ENCODE measurements at regions not wholly inside any gene's neighbourhood (a gene's known extent, or its start where the extent isn't known, plus 50 kb on each side); places are given as distances from the start of the nearest gene placed in this dataset.
"Not testable (repeated sequence)": the region's sequence is repeated elsewhere in the genome, so short reads cannot be mapped to it uniquely, and the experiment has no call there.

- H3K4me1 ChIP-seq; DNase-seq; H3K36me3 ChIP-seq (ENCODE audit: insufficient read depth in 1 of 2, low read depth in 1 of 2); H3K4me3 ChIP-seq; H3K27me3 ChIP-seq (ENCODE audit: insufficient read depth in 3 of 3, low read length in 2 of 3); H3K27ac ChIP-seq; ATAC-seq; H3K9me3 ChIP-seq; intact Hi-C loops (cut with DNase I): not testable (repeated sequence)
- 25 to 35% (median 31%) methylated on average over 6 to 7 of the region's 8 CpGs for WGBS, 3 donors
These were observed 828.8 kb downstream of the TMEM121 start for GRCh38 chr14:106355007-106355791.

- H3K27me3 ChIP-seq (ENCODE audit: insufficient read depth in 3 of 3, low read length in 2 of 3); H3K9me3 ChIP-seq; intact Hi-C loops (cut with DNase I); ATAC-seq; H3K4me3 ChIP-seq; H3K4me1 ChIP-seq; DNase-seq; H3K27ac ChIP-seq; H3K36me3 ChIP-seq (ENCODE audit: insufficient read depth in 1 of 2, low read depth in 1 of 2): not testable (repeated sequence)
- 45 to 51% (median 46%) methylated on average over 6 of the region's 6 CpGs for WGBS, 3 donors
These were observed 829.7 kb downstream of the TMEM121 start for GRCh38 chr14:106355881-106356642.

- H3K9me3 ChIP-seq; intact Hi-C loops (cut with DNase I); ATAC-seq; H3K27ac ChIP-seq; DNase-seq; H3K4me1 ChIP-seq; H3K36me3 ChIP-seq (ENCODE audit: insufficient read depth in 1 of 2, low read depth in 1 of 2); H3K27me3 ChIP-seq (ENCODE audit: insufficient read depth in 3 of 3, low read length in 2 of 3); H3K4me3 ChIP-seq: not testable (repeated sequence)
- 16 to 48% (median 38%) methylated on average over 2 of the region's 2 CpGs for WGBS, 3 donors
These were observed 830.2 kb downstream of the TMEM121 start for GRCh38 chr14:106356643-106356930.

- WGBS, 3 donors: 45 to 61% (median 54%) methylated on average over 17 of the region's 17 CpGs
- DNase-seq; H3K27me3 ChIP-seq (ENCODE audit: insufficient read depth in 3 of 3, low read length in 2 of 3); intact Hi-C loops (cut with DNase I); H3K27ac ChIP-seq; H3K4me3 ChIP-seq; ATAC-seq; H3K4me1 ChIP-seq; H3K9me3 ChIP-seq; H3K36me3 ChIP-seq (ENCODE audit: insufficient read depth in 1 of 2, low read depth in 1 of 2): not testable (repeated sequence)
These were observed 832.9 kb downstream of the TMEM121 start for GRCh38 chr14:106359157-106359887.

- intact Hi-C loops (cut with DNase I); H3K27me3 ChIP-seq (ENCODE audit: insufficient read depth in 3 of 3, low read length in 2 of 3); H3K4me1 ChIP-seq; DNase-seq; H3K4me3 ChIP-seq; H3K36me3 ChIP-seq (ENCODE audit: insufficient read depth in 1 of 2, low read depth in 1 of 2); H3K9me3 ChIP-seq; H3K27ac ChIP-seq; ATAC-seq: not testable (repeated sequence)
- WGBS, 3 donors: 32 to 52% (median 37%) methylated on average over 2 of the region's 4 CpGs
These were observed 839.0 kb downstream of the TMEM121 start for GRCh38 chr14:106365371-106365770.

- H3K9me3 ChIP-seq; H3K27me3 ChIP-seq (ENCODE audit: insufficient read depth in 3 of 3, low read length in 2 of 3); ATAC-seq; H3K36me3 ChIP-seq (ENCODE audit: insufficient read depth in 1 of 2, low read depth in 1 of 2); H3K4me3 ChIP-seq; DNase-seq; H3K4me1 ChIP-seq; H3K27ac ChIP-seq; intact Hi-C loops (cut with DNase I): not testable (repeated sequence)
- WGBS, 3 donors: 37 to 58% (median 48%) methylated on average over 4 to 5 of the region's 5 CpGs
These were observed 839.5 kb downstream of the TMEM121 start for GRCh38 chr14:106365894-106366293.

- ATAC-seq; H3K27me3 ChIP-seq (ENCODE audit: insufficient read depth in 3 of 3, low read length in 2 of 3); H3K36me3 ChIP-seq (ENCODE audit: insufficient read depth in 1 of 2, low read depth in 1 of 2); H3K4me3 ChIP-seq; DNase-seq; H3K9me3 ChIP-seq; H3K27ac ChIP-seq; H3K4me1 ChIP-seq; intact Hi-C loops (cut with DNase I): not testable (repeated sequence)
- WGBS, 3 donors: 29 to 53% methylated on average over 1 of the region's 1 CpG; no CpG with 5 or more reads in 1 of the 3 donors
These were observed 840.6 kb downstream of the TMEM121 start for GRCh38 chr14:106366971-106367370.

GRCh38 chr14:106369456-106369855, 843.1 kb downstream of the TMEM121 start:
- H3K4me3 ChIP-seq; H3K9me3 ChIP-seq; intact Hi-C loops (cut with DNase I); H3K4me1 ChIP-seq; H3K27ac ChIP-seq; DNase-seq; H3K36me3 ChIP-seq (ENCODE audit: insufficient read depth in 1 of 2, low read depth in 1 of 2); H3K27me3 ChIP-seq (ENCODE audit: insufficient read depth in 3 of 3, low read length in 2 of 3); ATAC-seq: not testable (repeated sequence)
- 36 to 52% (median 41%) methylated on average over 3 of the region's 4 CpGs for WGBS, 3 donors
